Keratinocyte (primary cell): ENCODE measurements at regions not wholly inside any gene's neighbourhood (a gene's known extent, or its start where the extent isn't known, plus 50 kb on each side); places are given as distances from the start of the nearest gene placed in this dataset.

Experiments
- CTCF ChIP-seq, 3 experiments: IDR thresholded peaks in 1 of 3; conservative IDR thresholded peaks in 1 of 3; optimal IDR thresholded peaks in 1 of 3; 2 replicates in 2 of 3; 3 replicates in 1 of 3; pipeline versions ENCODE3 to v1.5.1; 2011; ENCODE audit warnings: low read length in 3 of 3, mild to moderate bottlenecking in 3 of 3, moderate library complexity in 2 of 3, control low read depth in 1 of 3, inconsistent platforms in 1 of 3; ENCODE audit not compliant: insufficient read depth in 2 of 3; ENCODE audit errors: extremely low read depth in 1 of 3
- EZH2 ChIP-seq: IDR thresholded peaks from one replicate; pipeline ENCODE4 v1.6.1; 2012; ENCODE audit warnings: inconsistent platforms, mild to moderate bottlenecking, low read length, moderate library complexity

GRCh38 chr16:13545271-13545670, 374.7 kb upstream of the ERCC4 start:
- TF ChIP-seq CTCF (optimal IDR thresholded peaks at IDR 0.05 in 1 of 3, IDR thresholded peaks at IDR 0.05 in 1 of 3, conservative IDR thresholded peaks at IDR 0.05 in 1 of 3; ENCODE audit: extremely low read depth in 1 of 3, insufficient read depth in 2 of 3, low read length in 3 of 3) (no peak), EZH2 (no peak)
